AG04450 (cell line): ENCODE measurements at regions not wholly inside any gene's neighbourhood (a gene's known extent, or its start where the extent isn't known, plus 50 kb on each side); places are given as distances from the start of the nearest gene placed in this dataset.
"Not testable (repeated sequence)": the region's sequence is repeated elsewhere in the genome, so short reads cannot be mapped to it uniquely, and the experiment has no call there.

Experiments
- CTCF ChIA-PET: fragments of 300-600, 350-600 bp; formaldehyde crosslinking; extraction: SDS; loops from one replicate; lab custom pipeline; 2022; ENCODE audit warnings: antibody characterized with exemption, inconsistent platforms; lab: Charles Lee
- POLR2A ChIA-PET: fragments of 350-600 bp; formaldehyde crosslinking; extraction: SDS; loops from one replicate; lab custom pipeline; 2021; ENCODE audit warnings: antibody characterized with exemption, inconsistent platforms; lab: Yijun Ruan, JAX
- DNase-seq: peaks from one replicate; pipeline ENCODE4 v3.0.0-alpha.2; 2011; ENCODE audit warnings: low read depth, low spot score
- H3K27ac ChIP-seq: one replicate; pipeline ENCODE4 v1.5.1; 2012; ENCODE audit warnings: low read depth, low read length, control low read depth
- H3K27me3 ChIP-seq: one replicate; pipeline ENCODE4 v1.6.0; 2012; ENCODE audit warnings: low read length; ENCODE audit not compliant: control insufficient read depth, insufficient read depth
- H3K4me3 ChIP-seq: 2 replicates; pipeline ENCODE4 v1.5.1; 2011; ENCODE audit warnings: mild to moderate bottlenecking, low read depth, low read length, control low read depth
- H3K9me3 ChIP-seq: 2 replicates; pipeline ENCODE4 v1.5.1; 2012; ENCODE audit warnings: low read length; ENCODE audit not compliant: control insufficient read depth, insufficient read depth
- CTCF ChIP-seq: IDR thresholded peaks from 2 replicates; pipeline ENCODE4 v1.5.1; 2011; ENCODE audit warnings: low read depth, low read length, control low read depth, inconsistent platforms

- CTCF ChIA-PET: no interaction called here
- no peak for TF ChIP-seq CTCF
- POLR2A ChIA-PET: no interaction called here
Observed at GRCh38 chr1:96104906-96105305, 616.7 kb upstream of the PTBP2 start.

GRCh38 chr1:96116731-96117130, 604.9 kb upstream of the PTBP2 start:
- no peaks in the 10 kb centered on the region for H3K9me3 ChIP-seq
- CTCF ChIA-PET: interaction anchor here (0.5 kb wide), 1 partner anchor 16 kb away, joined by 4 read pairs; no protein-coding TSS in a partner anchor
- no peak for DNase-seq
- TF ChIP-seq CTCF: no peak
- H3K4me3 ChIP-seq: no peak overlapping the region
- POLR2A ChIA-PET: no interaction called here
- H3K27ac ChIP-seq: no peak overlapping the region
- H3K27me3 ChIP-seq: no peaks in the 10 kb centered on the region

More at GRCh38 chr1:96104906-96105305, 616.7 kb upstream of the PTBP2 start:
- Histone ChIP-seq H3K27ac (no peak overlapping the region), H3K9me3 (no peaks in the 10 kb centered on the region), H3K4me3 (no peak overlapping the region), H3K27me3 (no peaks in the 10 kb centered on the region)
- DNase-seq: no peak

- H3K4me3 ChIP-seq: no peak overlapping the region
- H3K9me3 ChIP-seq: no peaks in the 10 kb centered on the region
- POLR2A ChIA-PET: no interaction called here
- no peak for DNase-seq
- TF ChIP-seq CTCF: no peak
- H3K27ac ChIP-seq: no peak overlapping the region
- CTCF ChIA-PET: no interaction called here
- H3K27me3 ChIP-seq: no peaks in the 10 kb centered on the region
Observed at GRCh38 chr1:96130432-96130831, 591.2 kb upstream of the PTBP2 start.

GRCh38 chr1:96144636-96145035, 576.9 kb upstream of the PTBP2 start:
- TF ChIP-seq CTCF: no peak
- no peak overlapping the region for H3K4me3 ChIP-seq
- no peak for DNase-seq
- ChIA-PET POLR2A (no interaction called here), CTCF (no interaction called here)
- H3K27me3 ChIP-seq: no peaks in the 10 kb centered on the region
- no peak overlapping the region for H3K27ac ChIP-seq
- H3K9me3 ChIP-seq: no peaks in the 10 kb centered on the region

- Histone ChIP-seq H3K27me3 (no peaks in the 10 kb centered on the region), H3K27ac (no peak overlapping the region), H3K9me3 (no peaks in the 10 kb centered on the region), H3K4me3 (no peak overlapping the region)
- no peak for TF ChIP-seq CTCF
- CTCF ChIA-PET: no interaction called here
- POLR2A ChIA-PET: interaction anchor here (0.7 kb wide), 1 partner anchor 20 kb away, joined by 3 read pairs; no protein-coding TSS in a partner anchor
- DNase-seq: no peak
Observed at GRCh38 chr1:96145492-96145891, 576.1 kb upstream of the PTBP2 start.

- H3K9me3 ChIP-seq, CTCF ChIA-PET, H3K27me3 ChIP-seq, DNase-seq, H3K27ac ChIP-seq, POLR2A ChIA-PET, H3K4me3 ChIP-seq: not testable (repeated sequence)
Observed at GRCh38 chr1:96152957-96153356, 568.6 kb upstream of the PTBP2 start.
